IMR-90 (cell line): ENCODE measurements at regions not wholly inside any gene's neighbourhood (a gene's known extent, or its start where the extent isn't known, plus 50 kb on each side); places are given as distances from the start of the nearest gene placed in this dataset.
"Not testable (repeated sequence)": the region's sequence is repeated elsewhere in the genome, so short reads cannot be mapped to it uniquely, and the experiment has no call there.

ENCODE experiments used
- ATAC-seq: fragments of 200-7000 bp; cut with Tn5 transposase; 2 replicates; pipeline ENCODE4 v1.9.1; 2020; ENCODE audit warnings: low read depth, mild to moderate bottlenecking, moderate library complexity
- BruUV-seq: library from RNA; stranded (reverse); fragments of 400-500 nt; replicated peaks from 2 replicates; lab custom pipeline; 2021; lab: Mats Ljungman, UMichigan
- CTCF ChIA-PET: fragments of 300-600 bp; formaldehyde crosslinking; extraction: SDS; loops from one replicate; lab custom pipeline; 2021; ENCODE audit warnings: antibody characterized with exemption; lab: Yijun Ruan, JAX
- POLR2A ChIA-PET: fragments of 300-600 bp; sonication (Branson Sonifier 250); formaldehyde crosslinking; loops from one replicate; lab custom pipeline; 2022; ENCODE audit warnings: antibody characterized with exemption; ENCODE audit not compliant: unreplicated experiment; lab: Charles Lee
- DNase-seq: peaks from one replicate; pipeline ENCODE4 v3.0.0; 2013
- H2AFZ ChIP-seq: replicated peaks from 2 replicates; pipeline ENCODE3; 2013; ENCODE audit warnings: low read length, mild to moderate bottlenecking; ENCODE audit not compliant: poor library complexity
- H2AK5ac ChIP-seq: 2 replicates; pipeline ENCODE4 v1.6.1; 2013; ENCODE audit warnings: low read depth, low read length, inconsistent platforms
- H2AK9ac ChIP-seq: replicated peaks from 2 replicates; pipeline ENCODE3; 2013; ENCODE audit warnings: mild to moderate bottlenecking, low read depth, low read length, moderate library complexity; ENCODE audit not compliant: poor library complexity
- H2BK120ac ChIP-seq: 2 replicates; pipeline ENCODE4 v1.6.1; 2013; ENCODE audit warnings: low read depth, low read length, inconsistent platforms
- H2BK15ac ChIP-seq: 3 replicates; pipeline ENCODE4 v1.6.1; 2013; ENCODE audit warnings: low read depth, low read length, inconsistent platforms
- H2BK20ac ChIP-seq: 2 replicates; pipeline ENCODE4 v1.6.1; 2013; ENCODE audit warnings: low read depth, mild to moderate bottlenecking, inconsistent platforms, low read length, moderate library complexity
- H2BK5ac ChIP-seq: 2 replicates; pipeline ENCODE4 v1.6.1; 2013; ENCODE audit warnings: mild to moderate bottlenecking, low read depth, low read length, inconsistent platforms; ENCODE audit not compliant: poor library complexity, severe bottlenecking
- H3K14ac ChIP-seq: replicated peaks from 2 replicates; pipeline ENCODE4 v1.6.1; 2013; ENCODE audit warnings: low read depth, low read length, inconsistent platforms
- H3K18ac ChIP-seq: 2 replicates; pipeline ENCODE4 v1.6.1; 2013; ENCODE audit warnings: low read depth, low read length, control low read depth
- H3K23ac ChIP-seq: 2 replicates; pipeline ENCODE4 v1.6.1; 2013; ENCODE audit warnings: low read depth, low read length, inconsistent platforms
- H3K27ac ChIP-seq: 2 replicates; pipeline ENCODE4 v1.5.1; 2013; ENCODE audit warnings: mild to moderate bottlenecking, control low read depth, low read length; ENCODE audit not compliant: insufficient read depth
- H3K27me3 ChIP-seq: 2 replicates; pipeline ENCODE4 v1.6.1; 2013; ENCODE audit warnings: low read length; ENCODE audit not compliant: control insufficient read depth, insufficient read depth
- H3K36me3 ChIP-seq: 2 replicates; pipeline ENCODE4 v1.6.1; 2013; ENCODE audit warnings: low read length, mixed read lengths; ENCODE audit not compliant: control insufficient read depth, insufficient read depth
- H3K4ac ChIP-seq: 2 replicates; pipeline ENCODE4 v1.6.1; 2013; ENCODE audit warnings: low read depth, low read length, inconsistent platforms
- H3K4me1 ChIP-seq: 2 replicates; pipeline ENCODE4 v1.6.1; 2013; ENCODE audit warnings: low read length, mixed read lengths; ENCODE audit not compliant: control insufficient read depth, insufficient read depth
- H3K4me2 ChIP-seq: 2 replicates; pipeline ENCODE4 v1.6.1; 2013; ENCODE audit warnings: low read depth, mild to moderate bottlenecking, control low read depth, low read length, moderate library complexity
- H3K4me3 ChIP-seq: 2 replicates; pipeline ENCODE4 v1.5.1; 2013; ENCODE audit warnings: low read depth, mild to moderate bottlenecking, control low read depth, low read length, moderate library complexity; ENCODE audit not compliant: insufficient read depth
- H3K56ac ChIP-seq: 2 replicates; pipeline ENCODE4 v1.6.1; 2013; ENCODE audit warnings: low read length, inconsistent platforms; ENCODE audit not compliant: insufficient read depth; ENCODE audit errors: extremely low read depth
- H3K79me1 ChIP-seq, 2 experiments: 2 replicates each; pipeline ENCODE4 v1.6.1; 2013; ENCODE audit warnings: low read length in 2 of 2, inconsistent platforms in 1 of 2, low read depth in 1 of 2
- H3K9ac ChIP-seq: 2 replicates; pipeline ENCODE4 v1.6.1; 2013; ENCODE audit warnings: low read depth, low read length, control low read depth
- H3K9me1 ChIP-seq: 2 replicates; pipeline ENCODE4 v1.6.1; 2013; ENCODE audit warnings: low read length, inconsistent platforms; ENCODE audit not compliant: insufficient read depth
- H3K9me3 ChIP-seq: 2 replicates; pipeline ENCODE4 v1.6.1; 2013; ENCODE audit warnings: low read length; ENCODE audit not compliant: control insufficient read depth, insufficient read depth
- H4K20me1 ChIP-seq: 2 replicates; pipeline ENCODE4 v1.6.1; 2013; ENCODE audit warnings: low read length, inconsistent platforms; ENCODE audit not compliant: insufficient read depth
- H4K5ac ChIP-seq: 2 replicates; pipeline ENCODE4 v1.6.1; 2013; ENCODE audit warnings: mild to moderate bottlenecking, low read depth, low read length, control low read depth
- H4K8ac ChIP-seq, 2 experiments: 2 replicates each; pipeline ENCODE4 v1.6.1; 2013; ENCODE audit warnings: low read depth in 2 of 2, low read length in 2 of 2, control low read depth in 1 of 2, inconsistent platforms in 1 of 2
- H4K91ac ChIP-seq: 2 replicates; pipeline ENCODE4 v1.6.1; 2013; ENCODE audit warnings: low read depth, low read length, inconsistent platforms; ENCODE audit not compliant: insufficient read depth
- MAFK ChIP-seq: IDR thresholded peaks from 2 replicates; pipeline ENCODE4 v1.6.1; 2012; ENCODE audit warnings: low read depth, low read length, improper control_type of control experiment
- NFE2L2 ChIP-seq: fragments of 150-350 bp; IDR thresholded peaks from 2 replicates; pipeline ENCODE4 v1.6.1; 2016; ENCODE audit warnings: low read depth, mild to moderate bottlenecking, low read length
- WGBS, 2 experiments: methylation state at CpG; one replicate each; pipeline versions ENCODE4 v1.1.5 to v1.1.7; 2013; ENCODE audit warnings: missing lambda C conversion rate in 2 of 2; ENCODE audit not compliant: insufficient read length in 1 of 2; ENCODE audit errors: extremely low coverage in 2 of 2; 5-methylcytosine and 5-hydroxymethylcytosine counted together
- dilution Hi-C: fragments of 300-500 bp; cut with HindIII; formaldehyde crosslinking; loops from one replicate; pipeline ENCODE4 v1.14.3; 2018; ENCODE audit warnings: low sequenced_read_pairs; ENCODE audit not compliant: unreplicated experiment
- in situ Hi-C: fragments of 300-500 bp; cut with MboI; formaldehyde crosslinking; loops from 3 replicates; pipeline ENCODE4 v1.14.3; 2019; ENCODE audit warnings: low sequenced_read_pairs, inconsistent platforms, mixed read lengths
- intact Hi-C: fragments of 100-400 bp; cut with micrococcal nuclease; formaldehyde crosslinking; loops from 2 replicates; pipeline ENCODE4 v1.10.0; 2022

DNA sequence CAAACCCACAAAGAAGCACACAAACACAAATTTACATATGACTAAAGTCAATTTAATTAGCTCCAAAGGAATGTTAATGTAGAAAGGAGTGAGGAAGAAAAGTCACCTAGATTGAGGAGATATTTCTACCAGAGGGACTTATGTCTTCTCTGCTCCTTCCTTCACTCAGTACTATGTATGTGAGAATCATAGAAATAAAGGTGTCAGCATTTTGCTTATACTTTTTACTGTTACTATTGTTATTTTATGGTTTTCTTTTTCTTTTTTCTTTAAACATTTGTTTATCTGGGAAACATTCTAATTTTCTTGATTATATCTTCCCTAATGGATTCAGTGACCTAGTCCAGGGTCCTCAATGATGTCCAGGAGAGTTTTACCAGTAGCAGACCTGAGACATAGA lies 511.9 kb upstream of the NCAM2 start:
- TF ChIP-seq NFE2L2: no peak
- TF ChIP-seq MAFK: peak; percentile 20; the same call in 1 of the 2 replicates
- no peaks in the 10 kb centered on the region for H4K20me1 ChIP-seq
- no peaks in the 10 kb centered on the region for H3K9me1 ChIP-seq
- H3K56ac ChIP-seq: no peak overlapping the region
- H3K4me1 ChIP-seq: no peaks in the 10 kb centered on the region
- H3K9ac ChIP-seq: no peak overlapping the region
- H3K4me3 ChIP-seq: no peak overlapping the region
- no peak overlapping the region for H4K91ac ChIP-seq
- H4K5ac ChIP-seq: no peak overlapping the region
- H3K27me3 ChIP-seq: no peaks in the 10 kb centered on the region
- ChIA-PET POLR2A (no interaction called here), CTCF (no interaction called here)
- ATAC-seq (no peak), DNase-seq (no peak)
- no peak overlapping the region for H3K14ac ChIP-seq
- no peak overlapping the region for H2BK120ac ChIP-seq
- H2AFZ ChIP-seq: no peak overlapping the region
- H3K18ac ChIP-seq: no peak overlapping the region
- H3K4ac ChIP-seq: no peak overlapping the region
- H2BK20ac ChIP-seq: no peak overlapping the region
- no peak overlapping the region for H2BK15ac ChIP-seq
- in situ Hi-C loops (no loop called here), dilution Hi-C loops (no loop called here), intact Hi-C loops (no loop called here)
- no peak overlapping the region for H4K8ac ChIP-seq
- no peak overlapping the region for H3K23ac ChIP-seq
- H3K79me1 ChIP-seq: no peaks in the 10 kb centered on the region
- no TSS peak for BruUV-seq
- no peaks in the 10 kb centered on the region for H3K36me3 ChIP-seq
- no peak overlapping the region for H2AK9ac ChIP-seq
- no peak overlapping the region for H3K27ac ChIP-seq
- no peak overlapping the region for H3K4me2 ChIP-seq
- H3K9me3 ChIP-seq: 0 out of 2 replicates have a peak, but pooled peaks cover 2% of the 10 kb centered on the region
- no peak overlapping the region for H2BK5ac ChIP-seq
- H2AK5ac ChIP-seq: no peak overlapping the region

DNA sequence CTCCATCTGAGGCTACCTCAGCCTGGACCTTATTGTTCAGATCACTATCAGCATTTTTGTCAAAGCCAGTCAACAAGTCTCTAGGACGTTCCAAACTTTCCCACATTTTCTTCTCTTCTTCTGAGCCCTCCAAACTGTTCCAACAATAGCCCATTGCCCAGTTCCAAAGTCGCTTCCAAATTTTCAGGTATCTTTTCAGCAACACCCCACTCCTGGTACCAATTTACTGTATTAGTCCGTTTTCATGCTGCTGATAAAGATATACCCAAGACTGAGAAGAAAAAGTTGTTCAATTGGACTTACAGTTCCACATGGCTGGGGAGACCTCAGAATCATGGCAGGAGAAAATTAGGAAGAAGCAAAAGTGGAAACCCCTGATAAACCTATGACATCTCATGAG lies 495.3 kb upstream of the NCAM2 start:
- DNase-seq, H3K23ac ChIP-seq, H3K27ac ChIP-seq, H2AK9ac ChIP-seq, H3K79me1 ChIP-seq, H3K4me3 ChIP-seq, H3K14ac ChIP-seq, H3K56ac ChIP-seq, dilution Hi-C loops, CTCF ChIA-PET, H4K91ac ChIP-seq, H4K20me1 ChIP-seq, H2BK5ac ChIP-seq, H3K18ac ChIP-seq, H2AFZ ChIP-seq, intact Hi-C loops, H3K4me1 ChIP-seq, H2BK120ac ChIP-seq, in situ Hi-C loops, H2AK5ac ChIP-seq, H3K4ac ChIP-seq, POLR2A ChIA-PET, H2BK15ac ChIP-seq, H3K9ac ChIP-seq, H3K27me3 ChIP-seq, H4K8ac ChIP-seq, ATAC-seq, H3K36me3 ChIP-seq, H3K4me2 ChIP-seq, BruUV-seq, H3K9me1 ChIP-seq, H2BK20ac ChIP-seq, H4K5ac ChIP-seq: not testable (repeated sequence)
- H3K9me3 ChIP-seq: peaks cover 20% of the 10 kb centered on the region
- WGBS, 2 experiments: 0% methylated on average over 1 of the region's 3 CpGs; no CpG with 5 or more reads in 1 of the 2 experiments
